Lower leg skin (tissue), 3 donors: ENCODE measurements at regions not wholly inside any gene's neighbourhood (a gene's known extent, or its start where the extent isn't known, plus 50 kb on each side); places are given as distances from the start of the nearest gene placed in this dataset.

Source experiments
- CTCF ChIP-seq, 3 donors: fragments of 450-650 bp; IDR thresholded peaks; one replicate each; pipeline ENCODE4 v1.5.1; 2016; ENCODE audit warnings: antibody characterized with exemption in 3 of 3, mild to moderate bottlenecking in 3 of 3, moderate library complexity in 2 of 3
- POLR2A ChIP-seq, 2 donors: fragments of 450-650 bp; IDR thresholded peaks; one replicate each; pipeline ENCODE4 v1.6.1; 2016 to 2017; ENCODE audit warnings: antibody characterized with exemption in 2 of 2, mild to moderate bottlenecking in 1 of 2, moderate library complexity in 1 of 2

GRCh38 chr6:51147756-51148155 lies 329.1 kb downstream of the TFAP2B start:
- no peak for TF ChIP-seq POLR2A (IDR thresholded peaks at IDR 0.05)
- no peak for TF ChIP-seq CTCF (IDR thresholded peaks at IDR 0.05)
